Trophoblast cell (in vitro differentiated cells and primary cell): ENCODE measurements at regions not wholly inside any gene's neighbourhood (a gene's known extent, or its start where the extent isn't known, plus 50 kb on each side); places are given as distances from the start of the nearest gene placed in this dataset.
"Not testable (repeated sequence)": the region's sequence is repeated elsewhere in the genome, so short reads cannot be mapped to it uniquely, and the experiment has no call there.

ENCODE experiments used
- DNase-seq, 2 donors: peaks; one replicate each; pipeline ENCODE4 v3.0.0-alpha.2; 2016
- H2AFZ ChIP-seq: 2 replicates; pipeline ENCODE4 v1.6.1; 2013; ENCODE audit warnings: low read length, moderate library complexity, mild to moderate bottlenecking; ENCODE audit not compliant: insufficient read depth, poor library complexity
- H2AK5ac ChIP-seq: 2 replicates; pipeline ENCODE4 v1.6.1; 2013; ENCODE audit warnings: mild to moderate bottlenecking, low read length
- H2BK120ac ChIP-seq: 2 replicates; pipeline ENCODE4 v1.6.1; 2013; ENCODE audit warnings: low read length, mild to moderate bottlenecking, moderate library complexity; ENCODE audit not compliant: insufficient read depth, poor library complexity
- H2BK12ac ChIP-seq: 2 replicates; pipeline ENCODE4 v1.6.1; 2013; ENCODE audit warnings: mild to moderate bottlenecking, low read length, moderate library complexity
- H2BK5ac ChIP-seq: 2 replicates; pipeline ENCODE4 v1.6.1; 2013; ENCODE audit warnings: low read length, low read depth, moderate library complexity, mild to moderate bottlenecking; ENCODE audit not compliant: poor library complexity
- H3K14ac ChIP-seq: 2 replicates; pipeline ENCODE4 v1.6.1; 2013; ENCODE audit warnings: mild to moderate bottlenecking, low read length
- H3K18ac ChIP-seq: 2 replicates; pipeline ENCODE4 v1.6.1; 2013; ENCODE audit warnings: mild to moderate bottlenecking, low read length
- H3K23ac ChIP-seq: 2 replicates; pipeline ENCODE4 v1.6.1; 2013; ENCODE audit warnings: low read length
- H3K27ac ChIP-seq: 2 replicates; pipeline ENCODE4 v1.5.1; 2013; ENCODE audit warnings: low read depth, mild to moderate bottlenecking, inconsistent platforms, low read length, moderate library complexity
- H3K27me3 ChIP-seq: 2 replicates; pipeline ENCODE4 v1.6.1; 2013; ENCODE audit warnings: inconsistent platforms, mild to moderate bottlenecking, low read length, moderate library complexity; ENCODE audit not compliant: insufficient read depth
- H3K36me3 ChIP-seq, 2 experiments: 1 replicate in 1 of 2; 2 replicates in 1 of 2; pipeline ENCODE4 v1.6.1; 2013; ENCODE audit warnings: low read length in 2 of 2, mild to moderate bottlenecking in 2 of 2, moderate library complexity in 1 of 2; ENCODE audit not compliant: insufficient read depth in 2 of 2, control insufficient read depth in 1 of 2
- H3K4ac ChIP-seq: 2 replicates; pipeline ENCODE4 v1.6.1; 2013; ENCODE audit warnings: low read depth, mild to moderate bottlenecking, low read length, moderate library complexity
- H3K4me1 ChIP-seq, 2 experiments: 1 replicate in 1 of 2; 2 replicates in 1 of 2; pipeline ENCODE4 v1.6.1; 2013; ENCODE audit warnings: low read length in 2 of 2, mild to moderate bottlenecking in 2 of 2, moderate library complexity in 1 of 2; ENCODE audit not compliant: insufficient read depth in 2 of 2, control insufficient read depth in 1 of 2
- H3K4me2 ChIP-seq: 2 replicates; pipeline ENCODE4 v1.6.1; 2013; ENCODE audit warnings: inconsistent platforms, mild to moderate bottlenecking, low read length, moderate library complexity
- H3K4me3 ChIP-seq: 2 replicates; pipeline ENCODE4 v1.5.1; 2013; ENCODE audit warnings: mild to moderate bottlenecking, low read depth, low read length, inconsistent platforms
- H3K79me1 ChIP-seq: one replicate; pipeline ENCODE4 v1.6.1; 2013; ENCODE audit warnings: low read length
- H3K79me2 ChIP-seq: 2 replicates; pipeline ENCODE4 v1.6.1; 2013; ENCODE audit warnings: low read length, mild to moderate bottlenecking; ENCODE audit not compliant: control insufficient read depth, insufficient read depth, poor library complexity
- H3K9ac ChIP-seq: 2 replicates; pipeline ENCODE4 v1.6.1; 2013; ENCODE audit warnings: mild to moderate bottlenecking, low read length
- H3K9me3 ChIP-seq: 2 replicates; pipeline ENCODE4 v1.6.1; 2013; ENCODE audit warnings: low read depth, mild to moderate bottlenecking, control low read depth, inconsistent platforms, low read length; ENCODE audit not compliant: insufficient read depth
- H4K12ac ChIP-seq: 2 replicates; pipeline ENCODE4 v1.6.1; 2013; ENCODE audit warnings: low read depth, mild to moderate bottlenecking, low read length, moderate library complexity
- H4K8ac ChIP-seq: 2 replicates; pipeline ENCODE4 v1.6.1; 2013; ENCODE audit warnings: low read depth, mild to moderate bottlenecking, low read length, moderate library complexity
- H4K91ac ChIP-seq: one replicate; pipeline ENCODE4 v1.6.1; 2013; ENCODE audit warnings: low read depth, mild to moderate bottlenecking, low read length, moderate library complexity
- WGBS: extraction: QIAGEN DNeasy Blood & Tissue Kit; methylation state at CpG from one replicate; pipeline ENCODE4 v1.1.7; 2013; ENCODE audit warnings: missing lambda C conversion rate; ENCODE audit not compliant: insufficient read length, insufficient coverage; ENCODE audit errors: extremely low coverage; 5-methylcytosine and 5-hydroxymethylcytosine counted together

DNA sequence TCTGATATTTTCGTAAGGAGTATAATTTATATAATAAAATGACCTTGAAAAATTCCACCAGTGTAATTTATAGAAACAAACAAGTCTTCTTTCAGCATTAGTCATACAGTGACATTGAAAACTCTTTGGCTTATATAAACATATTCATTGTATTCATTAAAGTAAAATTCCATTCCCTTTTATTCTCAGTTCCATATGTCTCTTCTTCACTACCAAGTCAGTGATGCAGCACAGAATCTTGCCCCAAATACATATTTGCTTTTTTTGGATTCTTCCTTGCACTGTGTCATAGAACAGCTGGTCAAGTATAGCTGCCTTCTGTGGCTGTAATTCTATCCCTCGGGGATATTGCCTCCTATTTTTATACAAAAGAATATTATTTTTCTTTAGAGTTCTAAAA, 884.5 kb upstream of the POT1 start:
- Histone ChIP-seq H3K18ac (no peak overlapping the region), H2BK5ac (no peak overlapping the region), H3K4me3 (no peak overlapping the region), H3K4me2 (no peak overlapping the region), H3K27me3 (no peaks in the 10 kb centered on the region), H3K14ac (no peak overlapping the region), H4K91ac (no peak overlapping the region), H4K12ac (no peak overlapping the region), H3K9me3 (no peaks in the 10 kb centered on the region), H3K36me3 (no peaks in the 10 kb centered on the region), H3K4ac (no peak overlapping the region), H3K4me1 (no peaks in the 10 kb centered on the region), H3K27ac (no peak overlapping the region), H3K9ac (no peak overlapping the region), H4K8ac (no peak overlapping the region), H2AK5ac (no peak overlapping the region), H2AFZ (no peak overlapping the region), H2BK12ac (no peak overlapping the region), H3K79me2 (no peaks in the 10 kb centered on the region), H3K23ac (no peak overlapping the region), H3K79me1 (no peaks in the 10 kb centered on the region), H2BK120ac (no peak overlapping the region)
- DNase-seq, result no peak
- no CpG with 5 or more reads among the region's 2 CpGs for WGBS

DNA sequence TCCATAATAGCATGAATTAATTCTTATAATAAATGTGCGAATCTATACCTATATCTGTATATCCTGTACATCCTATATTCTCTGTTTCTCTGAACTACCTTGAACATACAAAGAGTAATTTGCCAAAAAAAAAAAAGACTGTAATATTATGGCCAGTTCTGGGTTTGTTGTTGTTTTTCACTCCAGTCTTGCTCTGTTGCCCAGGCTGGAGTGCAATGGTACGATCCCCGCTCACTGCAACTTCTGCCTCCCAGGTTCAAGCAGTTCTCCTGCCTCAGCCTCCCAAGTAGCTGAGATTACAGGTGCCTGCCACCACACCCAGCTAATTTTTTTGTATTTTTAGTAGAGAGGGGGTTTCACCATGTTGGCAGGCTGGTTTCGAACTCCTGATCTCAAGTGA, 876.9 kb upstream of the POT1 start:
- not testable (repeated sequence) for H3K79me2 ChIP-seq, H2BK120ac ChIP-seq, H2AK5ac ChIP-seq, H4K8ac ChIP-seq, H4K12ac ChIP-seq, H2BK12ac ChIP-seq, H2BK5ac ChIP-seq, H3K14ac ChIP-seq, H4K91ac ChIP-seq, H3K4me1 ChIP-seq, H3K36me3 ChIP-seq, H3K79me1 ChIP-seq, H2AFZ ChIP-seq, H3K23ac ChIP-seq, H3K27ac ChIP-seq, H3K9me3 ChIP-seq, H3K27me3 ChIP-seq, H3K9ac ChIP-seq, H3K18ac ChIP-seq, H3K4ac ChIP-seq, H3K4me2 ChIP-seq, H3K4me3 ChIP-seq
- peak in 1 of 2 donors; percentile 25 for DNase-seq
- no CpG with 5 or more reads among the region's 4 CpGs for WGBS

DNA sequence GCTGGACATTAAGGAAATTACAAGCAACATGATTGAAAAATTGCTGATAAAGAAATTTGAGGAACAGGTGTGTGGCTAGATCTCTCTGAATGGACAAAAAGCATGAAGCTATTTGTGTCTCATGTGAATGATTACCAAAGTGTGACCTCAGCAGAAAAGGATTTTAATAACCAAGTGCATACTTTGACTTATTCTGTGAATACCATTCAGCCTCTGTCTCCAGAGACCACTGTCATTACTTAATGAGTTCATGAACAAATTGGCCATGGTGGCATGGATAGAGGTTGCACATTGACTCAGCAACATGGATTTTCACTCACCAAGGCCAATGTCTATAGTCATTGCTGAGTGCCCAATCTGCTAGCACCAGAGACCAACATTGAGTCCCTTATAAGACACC, 874.6 kb upstream of the POT1 start:
- H3K4ac ChIP-seq, result no peak overlapping the region

DNA sequence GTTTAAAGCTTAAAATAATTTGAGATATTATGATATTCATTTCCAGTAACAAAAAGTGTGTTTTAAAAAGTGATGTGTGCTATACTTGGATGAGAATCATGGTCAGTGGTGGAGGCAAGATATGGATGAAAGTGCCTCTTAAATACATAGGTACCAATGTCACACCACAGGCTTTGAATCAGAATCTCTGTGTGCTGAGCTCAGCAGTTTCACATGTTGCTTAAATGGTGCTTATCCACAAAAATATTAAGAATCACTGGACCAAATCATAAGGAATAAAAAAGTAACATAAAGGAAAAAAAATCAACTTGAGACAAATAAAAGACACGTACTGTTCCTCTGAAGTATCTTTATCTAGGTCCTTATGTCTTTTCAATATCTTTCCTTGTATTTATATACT, 850.5 kb upstream of the POT1 start:
- H4K91ac ChIP-seq, result no peak overlapping the region
- no peak overlapping the region for H2AK5ac ChIP-seq
- no peak overlapping the region for H3K14ac ChIP-seq
- no peak overlapping the region for H2BK120ac ChIP-seq
- no peak overlapping the region for H3K27ac ChIP-seq
- no peak overlapping the region for H3K9ac ChIP-seq
- H4K8ac ChIP-seq, result no peak overlapping the region
- no peak overlapping the region for H3K4me3 ChIP-seq
- no peak overlapping the region for H4K12ac ChIP-seq
- no peak overlapping the region for H2BK12ac ChIP-seq
- DNase-seq, result no peak
- no peaks in the 10 kb centered on the region for H3K9me3 ChIP-seq
- H3K79me2 ChIP-seq, result no peaks in the 10 kb centered on the region
- H3K18ac ChIP-seq, result no peak overlapping the region
- no CpG with 5 or more reads among the region's 1 CpG for WGBS
- H3K4me1 ChIP-seq, result no peaks in the 10 kb centered on the region
- H3K4ac ChIP-seq, result no peak overlapping the region
- no peaks in the 10 kb centered on the region for H3K36me3 ChIP-seq
- H3K23ac ChIP-seq, result no peak overlapping the region
- no peak overlapping the region for H3K4me2 ChIP-seq
- no peak overlapping the region for H2AFZ ChIP-seq
- no peaks in the 10 kb centered on the region for H3K79me1 ChIP-seq
- H2BK5ac ChIP-seq, result no peak overlapping the region
- H3K27me3 ChIP-seq, result no peaks in the 10 kb centered on the region

More for the DNA sequence above, 874.6 kb upstream of the POT1 start:
- Histone ChIP-seq H3K27me3 (no peaks in the 10 kb centered on the region), H3K4me2 (no peak overlapping the region), H3K79me2 (no peaks in the 10 kb centered on the region), H2AK5ac (no peak overlapping the region), H3K79me1 (no peaks in the 10 kb centered on the region), H3K18ac (no peak overlapping the region), H2AFZ (no peak overlapping the region), H2BK5ac (no peak overlapping the region), H3K23ac (no peak overlapping the region), H4K8ac (no peak overlapping the region), H4K91ac (no peak overlapping the region), H3K4me1 (no peaks in the 10 kb centered on the region), H2BK120ac (no peak overlapping the region), H3K4me3 (no peak overlapping the region), H3K27ac (no peak overlapping the region), H3K14ac (no peak overlapping the region), H2BK12ac (no peak overlapping the region), H3K36me3 (no peaks in the 10 kb centered on the region), H3K9me3 (no peaks in the 10 kb centered on the region), H3K9ac (no peak overlapping the region), H4K12ac (no peak overlapping the region)
- DNase-seq, result no peak

DNA sequence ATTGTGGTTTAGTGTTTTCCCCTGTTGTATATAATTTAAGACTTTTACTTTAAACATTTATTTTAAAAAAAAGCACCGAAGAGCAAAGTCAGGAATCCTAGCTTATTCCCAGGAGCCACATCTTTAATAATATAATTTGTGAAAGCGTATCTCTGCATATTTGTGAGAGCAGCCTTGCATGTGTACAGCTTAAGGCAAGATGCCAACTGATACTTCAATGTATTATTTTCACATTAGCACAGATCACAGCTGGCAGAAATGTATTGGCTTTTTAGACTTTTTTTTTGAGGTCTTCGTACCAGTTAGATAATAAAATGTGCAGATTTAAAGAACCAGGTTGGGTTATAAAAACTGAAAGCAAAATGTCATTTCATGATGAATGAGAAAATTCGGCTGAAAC, 845.7 kb upstream of the POT1 start:
- Histone ChIP-seq H4K91ac (no peak overlapping the region), H3K36me3 (no peaks in the 10 kb centered on the region), H3K18ac (no peak overlapping the region), H2AFZ (no peak overlapping the region), H3K4me2 (no peak overlapping the region), H3K4me3 (no peak overlapping the region), H3K14ac (no peak overlapping the region), H3K79me2 (no peaks in the 10 kb centered on the region), H3K4ac (no peak overlapping the region), H3K27me3 (no peaks in the 10 kb centered on the region), H2BK5ac (no peak overlapping the region), H3K23ac (no peak overlapping the region), H4K12ac (no peak overlapping the region), H3K9me3 (no peaks in the 10 kb centered on the region), H2BK120ac (no peak overlapping the region), H4K8ac (no peak overlapping the region), H3K9ac (no peak overlapping the region), H3K79me1 (no peaks in the 10 kb centered on the region), H2AK5ac (no peak overlapping the region), H3K27ac (no peak overlapping the region), H2BK12ac (no peak overlapping the region), H3K4me1 (no peaks in the 10 kb centered on the region)
- DNase-seq, result no peak
- no CpG with 5 or more reads among the region's 4 CpGs for WGBS
